Neural cell (in vitro differentiated cells): ENCODE measurements at regions not wholly inside any gene's neighbourhood (a gene's known extent, or its start where the extent isn't known, plus 50 kb on each side); places are given as distances from the start of the nearest gene placed in this dataset.

Experiments
- H2AFZ ChIP-seq: fragments of 200-600, 300-800 bp; sonication (generic), shearing (Covaris generic); 2 replicates; pipeline ENCODE4 v1.6.0; 2014; ENCODE audit warnings: low read depth, mild to moderate bottlenecking, antibody characterized with exemption, low read length, moderate library complexity
- H3F3A ChIP-seq: fragments of 200-600 bp; shearing (Covaris generic); 2 replicates; pipeline ENCODE4 v1.6.1; 2016; ENCODE audit warnings: mild to moderate bottlenecking, moderate library complexity, mixed read lengths, antibody characterized with exemption, low read length; ENCODE audit not compliant: insufficient read depth, poor library complexity, severe bottlenecking
- H3K27ac ChIP-seq: fragments of 200-600, 300-800 bp; sonication (generic), shearing (Covaris generic); 2 replicates; pipeline ENCODE4 v1.5.1; 2014; ENCODE audit warnings: mild to moderate bottlenecking, low read length, moderate library complexity
- H3K27me3 ChIP-seq: fragments of 300-800, 200-600 bp; sonication (generic), shearing (Covaris generic); 2 replicates; pipeline ENCODE4 v1.6.0; 2014; ENCODE audit warnings: mild to moderate bottlenecking, low read depth, low read length, moderate library complexity; ENCODE audit not compliant: insufficient read depth
- H3K36me3 ChIP-seq: fragments of 300-800, 200-600 bp; sonication (generic), shearing (Covaris generic); 2 replicates; pipeline ENCODE4 v1.5.1; 2014; ENCODE audit warnings: mild to moderate bottlenecking, antibody characterized with exemption, low read length, moderate library complexity; ENCODE audit not compliant: insufficient read depth
- H3K4me2 ChIP-seq: fragments of 300-800, 200-600 bp; sonication (generic), shearing (Covaris generic); 2 replicates; pipeline ENCODE4 v1.6.0; 2014; ENCODE audit warnings: mild to moderate bottlenecking, low read length
- H3K4me3 ChIP-seq: fragments of 300-800, 200-600 bp; sonication (generic), shearing (Covaris generic); 2 replicates; pipeline ENCODE4 v1.5.1; 2014; ENCODE audit warnings: mild to moderate bottlenecking, low read length, moderate library complexity
- H3K79me2 ChIP-seq: fragments of 200-600 bp; shearing (Covaris generic); replicated peaks from 2 replicates; pipeline ENCODE4 v1.6.0; 2014; ENCODE audit warnings: mild to moderate bottlenecking, low read length, moderate library complexity; ENCODE audit not compliant: insufficient read depth
- H3K9ac ChIP-seq: fragments of 300-800, 200-600 bp; sonication (generic), shearing (Covaris generic); 2 replicates; pipeline ENCODE4 v1.6.1; 2016; ENCODE audit warnings: mild to moderate bottlenecking, low read length, mixed read lengths
- H3K9me2 ChIP-seq: fragments of 200-600 bp; shearing (Covaris generic); 2 replicates; pipeline ENCODE4 v1.6.1; 2016; ENCODE audit warnings: mild to moderate bottlenecking, low read length, mixed read lengths; ENCODE audit not compliant: insufficient read depth
- H3K9me3 ChIP-seq: fragments of 200-600, 300-800 bp; sonication (generic), shearing (Covaris generic); 2 replicates; pipeline ENCODE4 v1.6.1; 2016; ENCODE audit warnings: mild to moderate bottlenecking, mixed run types, low read length, moderate library complexity, mixed read lengths
- H4K20me1 ChIP-seq: fragments of 200-600 bp; shearing (Covaris generic); 2 replicates; pipeline ENCODE4 v1.6.1; 2016; ENCODE audit warnings: mild to moderate bottlenecking, mixed run types; ENCODE audit not compliant: insufficient read depth
- CTCF ChIP-seq: fragments of 450-650 bp; IDR thresholded peaks from 2 replicates; pipeline ENCODE4 v1.5.1; 2014; ENCODE audit warnings: antibody characterized with exemption, mild to moderate bottlenecking, moderate library complexity; ENCODE audit not compliant: poor library complexity, severe bottlenecking
- EP300 ChIP-seq: fragments of 450-650 bp; conservative IDR thresholded peaks from 2 replicates; pipeline ENCODE4 v1.6.1; 2014; ENCODE audit warnings: antibody characterized with exemption, mild to moderate bottlenecking, moderate library complexity; ENCODE audit not compliant: poor library complexity, severe bottlenecking
- EZH2 ChIP-seq: fragments of 200-600, 300-800 bp; shearing (Covaris generic), sonication (generic); IDR thresholded peaks from 2 replicates; pipeline ENCODE4 v1.6.1; 2014; ENCODE audit warnings: antibody characterized with exemption, low read length, borderline replicate concordance, mild to moderate bottlenecking; ENCODE audit not compliant: insufficient read depth, poor library complexity, severe bottlenecking
- MXI1 ChIP-seq: fragments of 450-650 bp; conservative IDR thresholded peaks from 2 replicates; pipeline ENCODE4 v1.6.1; 2014; ENCODE audit warnings: antibody characterized with exemption, mild to moderate bottlenecking; ENCODE audit not compliant: poor library complexity, severe bottlenecking
- POLR2AphosphoS5 ChIP-seq: IDR thresholded peaks from 2 replicates; pipeline ENCODE4 v1.6.1; 2012
- RAD21 ChIP-seq: fragments of 450-650 bp; conservative IDR thresholded peaks from 2 replicates; pipeline ENCODE4 v1.6.1; 2014; ENCODE audit warnings: antibody characterized with exemption, mild to moderate bottlenecking, moderate library complexity
- SMC3 ChIP-seq: fragments of 450-650 bp; conservative IDR thresholded peaks from 2 replicates; pipeline ENCODE4 v1.6.1; 2014; ENCODE audit warnings: antibody characterized with exemption, mild to moderate bottlenecking, moderate library complexity; ENCODE audit not compliant: poor library complexity
- TAF1 ChIP-seq: IDR thresholded peaks from 2 replicates; pipeline ENCODE4 v1.6.1; 2012; ENCODE audit warnings: low read depth
- TF ChIP-seq, protein P1 (sequence below): IDR thresholded peaks from 2 replicates; pipeline ENCODE4 v1.6.1; 2012; ENCODE audit warnings: borderline replicate concordance

- TF ChIP-seq SMC3: no peak
- Histone ChIP-seq H4K20me1 (no peaks in the 10 kb centered on the region), H3K9ac (no peak overlapping the region), H3K27ac (no peak overlapping the region), H3K9me3 (no peaks in the 10 kb centered on the region), H3K27me3 (no peaks in the 10 kb centered on the region), H3K36me3 (no peaks in the 10 kb centered on the region), H3F3A (no peaks in the 10 kb centered on the region), H2AFZ (no peak overlapping the region), H3K4me3 (no peak overlapping the region), H3K4me2 (no peak overlapping the region), H3K79me2 (no peaks in the 10 kb centered on the region), H3K9me2 (no peaks in the 10 kb centered on the region)
Measured at GRCh38 chr3:146715170-146715569, 110.0 kb upstream of the PLSCR5 start.

DNA sequence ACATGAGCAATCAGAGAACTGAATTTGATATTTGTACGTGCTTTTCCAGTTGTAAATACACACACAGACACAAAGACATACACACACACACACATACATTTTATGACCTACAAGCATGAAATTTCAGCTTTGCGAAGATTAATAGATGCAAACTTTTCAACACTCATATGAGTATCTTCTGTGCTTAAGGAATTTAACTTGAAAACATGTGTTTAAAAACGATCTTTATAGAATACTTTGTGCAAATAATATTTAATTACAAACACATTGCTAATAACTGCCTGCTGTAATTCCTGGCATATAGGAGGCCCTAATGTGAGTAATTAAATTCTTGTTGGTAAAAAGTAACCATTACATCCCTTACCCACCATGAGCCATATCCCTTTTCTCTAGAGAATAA lies 107.7 kb upstream of the PLSCR5 start:
- Histone ChIP-seq H3K4me2 (no peak overlapping the region), H3K9ac (no peak overlapping the region), H3K36me3 (no peaks in the 10 kb centered on the region), H3K27ac (no peak overlapping the region), H4K20me1 (no peaks in the 10 kb centered on the region), H3K4me3 (no peak overlapping the region), H3K27me3 (no peaks in the 10 kb centered on the region), H3K9me3 (no peaks in the 10 kb centered on the region), H3K9me2 (no peaks in the 10 kb centered on the region), H2AFZ (no peak overlapping the region), H3K79me2 (no peaks in the 10 kb centered on the region), H3F3A (no peaks in the 10 kb centered on the region)
- TF ChIP-seq CTCF (no peak), EZH2 (no peak), EP300 (no peak), RAD21 (no peak), MXI1 (no peak), POLR2AphosphoS5 (no peak), SMC3 (no peak), TAF1 (no peak)
- TF ChIP-seq, protein P1, sequence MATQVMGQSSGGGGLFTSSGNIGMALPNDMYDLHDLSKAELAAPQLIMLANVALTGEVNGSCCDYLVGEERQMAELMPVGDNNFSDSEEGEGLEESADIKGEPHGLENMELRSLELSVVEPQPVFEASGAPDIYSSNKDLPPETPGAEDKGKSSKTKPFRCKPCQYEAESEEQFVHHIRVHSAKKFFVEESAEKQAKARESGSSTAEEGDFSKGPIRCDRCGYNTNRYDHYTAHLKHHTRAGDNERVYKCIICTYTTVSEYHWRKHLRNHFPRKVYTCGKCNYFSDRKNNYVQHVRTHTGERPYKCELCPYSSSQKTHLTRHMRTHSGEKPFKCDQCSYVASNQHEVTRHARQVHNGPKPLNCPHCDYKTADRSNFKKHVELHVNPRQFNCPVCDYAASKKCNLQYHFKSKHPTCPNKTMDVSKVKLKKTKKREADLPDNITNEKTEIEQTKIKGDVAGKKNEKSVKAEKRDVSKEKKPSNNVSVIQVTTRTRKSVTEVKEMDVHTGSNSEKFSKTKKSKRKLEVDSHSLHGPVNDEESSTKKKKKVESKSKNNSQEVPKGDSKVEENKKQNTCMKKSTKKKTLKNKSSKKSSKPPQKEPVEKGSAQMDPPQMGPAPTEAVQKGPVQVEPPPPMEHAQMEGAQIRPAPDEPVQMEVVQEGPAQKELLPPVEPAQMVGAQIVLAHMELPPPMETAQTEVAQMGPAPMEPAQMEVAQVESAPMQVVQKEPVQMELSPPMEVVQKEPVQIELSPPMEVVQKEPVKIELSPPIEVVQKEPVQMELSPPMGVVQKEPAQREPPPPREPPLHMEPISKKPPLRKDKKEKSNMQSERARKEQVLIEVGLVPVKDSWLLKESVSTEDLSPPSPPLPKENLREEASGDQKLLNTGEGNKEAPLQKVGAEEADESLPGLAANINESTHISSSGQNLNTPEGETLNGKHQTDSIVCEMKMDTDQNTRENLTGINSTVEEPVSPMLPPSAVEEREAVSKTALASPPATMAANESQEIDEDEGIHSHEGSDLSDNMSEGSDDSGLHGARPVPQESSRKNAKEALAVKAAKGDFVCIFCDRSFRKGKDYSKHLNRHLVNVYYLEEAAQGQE: no peak

DNA sequence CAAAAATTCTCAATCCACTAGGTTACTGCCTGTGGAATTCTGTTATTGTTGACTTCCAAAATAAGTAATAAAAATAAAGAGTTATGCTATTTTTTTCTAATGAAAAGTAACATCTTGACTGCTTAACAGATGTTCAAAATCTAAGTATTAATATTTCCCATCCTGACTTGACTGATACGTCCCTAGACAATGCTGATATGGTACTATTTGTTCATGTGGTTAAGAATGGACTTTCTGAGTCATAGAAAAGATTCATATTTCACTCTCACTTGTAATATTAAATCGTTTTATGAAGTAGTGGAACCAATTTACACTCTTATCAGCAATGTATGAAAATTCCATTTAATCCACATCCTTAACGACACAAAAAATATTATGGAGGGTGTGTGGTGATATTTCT lies 104.8 kb upstream of the PLSCR5 start:
- H3K9me2 ChIP-seq: no peaks in the 10 kb centered on the region
- H4K20me1 ChIP-seq: no peaks in the 10 kb centered on the region
- H3K27ac ChIP-seq: no peak overlapping the region
- H3K9ac ChIP-seq: no peak overlapping the region
- H3K79me2 ChIP-seq: no peaks in the 10 kb centered on the region
- no peaks in the 10 kb centered on the region for H3K9me3 ChIP-seq
- no peak overlapping the region for H3K4me3 ChIP-seq
- H3F3A ChIP-seq: no peaks in the 10 kb centered on the region
- H3K4me2 ChIP-seq: no peak overlapping the region
- TF ChIP-seq EZH2 (no peak), CTCF (no peak), POLR2AphosphoS5 (no peak)
- TF ChIP-seq, protein P1: no peak
- no peaks in the 10 kb centered on the region for H3K27me3 ChIP-seq
- no peaks in the 10 kb centered on the region for H3K36me3 ChIP-seq
- H2AFZ ChIP-seq: no peak overlapping the region
